Testis (tissue), 2 donors: ENCODE measurements at regions not wholly inside any gene's neighbourhood (a gene's known extent, or its start where the extent isn't known, plus 50 kb on each side); places are given as distances from the start of the nearest gene placed in this dataset.

Experiments
- POLR2A ChIP-seq: fragments of 450-650 bp; IDR thresholded peaks from one replicate; pipeline ENCODE4 v1.6.1; 2017; ENCODE audit warnings: antibody characterized with exemption, mild to moderate bottlenecking, moderate library complexity
- TF ChIP-seq, protein P1 (sequence below), 3 experiments: fragments of 450-650 bp in 2 of 3; fragments of 200-600 bp in 1 of 3; sonication (generic) in 1 of 3; IDR thresholded peaks; one replicate each; pipeline ENCODE4 v1.5.1; 2016 to 2019; ENCODE audit warnings: antibody characterized with exemption in 3 of 3, mild to moderate bottlenecking in 2 of 3, moderate library complexity in 1 of 3

DNA sequence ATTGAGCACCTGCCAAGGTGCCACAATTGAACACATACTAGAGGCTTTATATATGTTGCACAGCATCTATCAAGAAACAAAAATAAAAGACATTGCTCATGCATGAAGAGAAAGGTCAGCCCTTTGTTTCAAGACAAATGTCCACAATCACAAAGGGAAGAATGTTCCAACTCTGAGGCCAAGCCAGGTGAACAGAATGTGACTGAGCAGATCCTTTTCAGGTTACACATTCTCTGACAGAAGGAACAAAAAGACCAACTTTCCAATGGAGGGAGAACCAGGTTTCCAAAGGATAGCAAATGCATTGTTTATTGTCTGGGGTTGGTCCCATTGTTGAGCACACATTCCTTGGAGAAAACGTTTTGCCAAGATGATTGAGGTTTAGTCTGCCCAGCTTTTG lies 50.2 kb upstream of the FAM174B start:
- TF ChIP-seq, protein P1, sequence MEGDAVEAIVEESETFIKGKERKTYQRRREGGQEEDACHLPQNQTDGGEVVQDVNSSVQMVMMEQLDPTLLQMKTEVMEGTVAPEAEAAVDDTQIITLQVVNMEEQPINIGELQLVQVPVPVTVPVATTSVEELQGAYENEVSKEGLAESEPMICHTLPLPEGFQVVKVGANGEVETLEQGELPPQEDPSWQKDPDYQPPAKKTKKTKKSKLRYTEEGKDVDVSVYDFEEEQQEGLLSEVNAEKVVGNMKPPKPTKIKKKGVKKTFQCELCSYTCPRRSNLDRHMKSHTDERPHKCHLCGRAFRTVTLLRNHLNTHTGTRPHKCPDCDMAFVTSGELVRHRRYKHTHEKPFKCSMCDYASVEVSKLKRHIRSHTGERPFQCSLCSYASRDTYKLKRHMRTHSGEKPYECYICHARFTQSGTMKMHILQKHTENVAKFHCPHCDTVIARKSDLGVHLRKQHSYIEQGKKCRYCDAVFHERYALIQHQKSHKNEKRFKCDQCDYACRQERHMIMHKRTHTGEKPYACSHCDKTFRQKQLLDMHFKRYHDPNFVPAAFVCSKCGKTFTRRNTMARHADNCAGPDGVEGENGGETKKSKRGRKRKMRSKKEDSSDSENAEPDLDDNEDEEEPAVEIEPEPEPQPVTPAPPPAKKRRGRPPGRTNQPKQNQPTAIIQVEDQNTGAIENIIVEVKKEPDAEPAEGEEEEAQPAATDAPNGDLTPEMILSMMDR (IDR thresholded peaks at IDR 0.05) = no peak
- no peak for TF ChIP-seq POLR2A
